DND-41 (cell line): ENCODE measurements at regions not wholly inside any gene's neighbourhood (a gene's known extent, or its start where the extent isn't known, plus 50 kb on each side); places are given as distances from the start of the nearest gene placed in this dataset.
"Not testable (repeated sequence)": the region's sequence is repeated elsewhere in the genome, so short reads cannot be mapped to it uniquely, and the experiment has no call there.

Experiments
- ATAC-seq: fragments of 200-7000 bp; cut with Tn5 transposase; 3 replicates; pipeline ENCODE4 v1.9.1; 2021; ENCODE audit warnings: low read depth; ENCODE audit not compliant: insufficient read depth
- DNase-seq: peaks from one replicate; pipeline ENCODE4 v3.0.0-alpha.2; 2020
- H2AFZ ChIP-seq: 2 replicates; pipeline ENCODE4 v1.6.0; 2012; ENCODE audit warnings: low read depth, low read length
- H3K27ac ChIP-seq: 2 replicates; pipeline ENCODE4 v1.5.1; 2012; ENCODE audit warnings: low read length, inconsistent platforms
- H3K27me3 ChIP-seq: fragments of 200-600 bp; sonication (generic); 2 replicates; pipeline ENCODE4 v1.6.0; 2012; ENCODE audit warnings: low read length, mild to moderate bottlenecking, inconsistent platforms; ENCODE audit not compliant: insufficient read depth, poor library complexity
- H3K36me3 ChIP-seq: 2 replicates; pipeline ENCODE4 v1.5.1; 2012; ENCODE audit warnings: low read length, inconsistent platforms; ENCODE audit not compliant: insufficient read depth
- H3K4me1 ChIP-seq: 2 replicates; pipeline ENCODE4 v1.5.1; 2012; ENCODE audit warnings: mild to moderate bottlenecking, low read length; ENCODE audit not compliant: insufficient read depth
- H3K4me2 ChIP-seq: 2 replicates; pipeline ENCODE4 v1.6.0; 2012; ENCODE audit warnings: mild to moderate bottlenecking, moderate library complexity, low read length, inconsistent platforms; ENCODE audit not compliant: insufficient read depth
- H3K4me3 ChIP-seq, 2 experiments: fragments of 200-600 bp in 1 of 2; shearing (Covaris generic) in 1 of 2; 2 replicates each; pipeline ENCODE4 v1.5.1; 2012 to 2016; ENCODE audit warnings: inconsistent platforms in 2 of 2, low read length in 2 of 2, mild to moderate bottlenecking in 2 of 2, low read depth in 1 of 2, moderate library complexity in 1 of 2
- H3K79me2 ChIP-seq: 2 replicates; pipeline ENCODE4 v1.6.0; 2012; ENCODE audit warnings: low read length, inconsistent platforms; ENCODE audit not compliant: insufficient read depth
- H3K9ac ChIP-seq: 2 replicates; pipeline ENCODE4 v1.6.0; 2012; ENCODE audit warnings: low read depth, mild to moderate bottlenecking, inconsistent platforms, low read length, moderate library complexity
- H3K9me3 ChIP-seq: 2 replicates; pipeline ENCODE4 v1.5.1; 2012; ENCODE audit warnings: low read length, moderate library complexity, mild to moderate bottlenecking, inconsistent platforms; ENCODE audit not compliant: insufficient read depth, severe bottlenecking
- H4K20me1 ChIP-seq: 2 replicates; pipeline ENCODE4 v1.6.0; 2012; ENCODE audit warnings: low read length; ENCODE audit not compliant: insufficient read depth
- EZH2 ChIP-seq: IDR thresholded peaks from 3 replicates; pipeline ENCODE4 v1.6.1; 2012; ENCODE audit warnings: borderline replicate concordance, low read depth, mild to moderate bottlenecking, moderate library complexity, low read length, inconsistent platforms; ENCODE audit not compliant: severe bottlenecking
- TF ChIP-seq, protein P1 (sequence below): IDR thresholded peaks from 2 replicates; pipeline ENCODE4 v1.5.1; 2012; ENCODE audit warnings: borderline replicate concordance, low read length, moderate library complexity, mild to moderate bottlenecking; ENCODE audit not compliant: poor library complexity, severe bottlenecking; ENCODE audit errors: extremely low read depth

DNA sequence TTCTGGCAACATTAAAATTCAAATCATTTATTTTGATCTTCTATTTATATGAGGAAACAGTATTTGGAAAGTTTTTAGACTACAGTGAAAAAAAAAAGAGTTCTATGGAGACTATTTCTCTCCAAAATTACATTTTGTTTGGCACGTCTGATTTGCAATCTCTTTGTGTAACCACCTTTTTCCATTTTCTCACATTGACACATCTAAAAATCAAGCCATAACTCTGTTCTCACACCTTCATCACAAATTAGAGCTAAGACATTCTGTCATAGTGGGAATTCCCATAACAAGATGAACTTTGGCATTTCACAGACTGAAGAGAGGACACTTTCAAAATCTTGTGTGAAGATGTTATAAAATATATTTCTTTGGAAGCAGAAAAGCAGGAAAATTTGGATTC lies 468.9 kb downstream of the GRIA2 start:
- Histone ChIP-seq H2AFZ (no peak overlapping the region), H3K27ac (no peak overlapping the region), H3K27me3 (no peaks in the 10 kb centered on the region), H3K9ac (no peak overlapping the region), H4K20me1 (no peaks in the 10 kb centered on the region), H3K4me2 (no peak overlapping the region), H3K36me3 (no peaks in the 10 kb centered on the region), H3K4me1 (no peaks in the 10 kb centered on the region), H3K4me3 (no peak overlapping the region), H3K79me2 (no peaks in the 10 kb centered on the region), H3K9me3 (no peaks in the 10 kb centered on the region)
- no peak for ATAC-seq
- no peak for DNase-seq
- TF ChIP-seq EZH2 = no peak
- TF ChIP-seq, protein P1, sequence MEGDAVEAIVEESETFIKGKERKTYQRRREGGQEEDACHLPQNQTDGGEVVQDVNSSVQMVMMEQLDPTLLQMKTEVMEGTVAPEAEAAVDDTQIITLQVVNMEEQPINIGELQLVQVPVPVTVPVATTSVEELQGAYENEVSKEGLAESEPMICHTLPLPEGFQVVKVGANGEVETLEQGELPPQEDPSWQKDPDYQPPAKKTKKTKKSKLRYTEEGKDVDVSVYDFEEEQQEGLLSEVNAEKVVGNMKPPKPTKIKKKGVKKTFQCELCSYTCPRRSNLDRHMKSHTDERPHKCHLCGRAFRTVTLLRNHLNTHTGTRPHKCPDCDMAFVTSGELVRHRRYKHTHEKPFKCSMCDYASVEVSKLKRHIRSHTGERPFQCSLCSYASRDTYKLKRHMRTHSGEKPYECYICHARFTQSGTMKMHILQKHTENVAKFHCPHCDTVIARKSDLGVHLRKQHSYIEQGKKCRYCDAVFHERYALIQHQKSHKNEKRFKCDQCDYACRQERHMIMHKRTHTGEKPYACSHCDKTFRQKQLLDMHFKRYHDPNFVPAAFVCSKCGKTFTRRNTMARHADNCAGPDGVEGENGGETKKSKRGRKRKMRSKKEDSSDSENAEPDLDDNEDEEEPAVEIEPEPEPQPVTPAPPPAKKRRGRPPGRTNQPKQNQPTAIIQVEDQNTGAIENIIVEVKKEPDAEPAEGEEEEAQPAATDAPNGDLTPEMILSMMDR = no peak

DNA sequence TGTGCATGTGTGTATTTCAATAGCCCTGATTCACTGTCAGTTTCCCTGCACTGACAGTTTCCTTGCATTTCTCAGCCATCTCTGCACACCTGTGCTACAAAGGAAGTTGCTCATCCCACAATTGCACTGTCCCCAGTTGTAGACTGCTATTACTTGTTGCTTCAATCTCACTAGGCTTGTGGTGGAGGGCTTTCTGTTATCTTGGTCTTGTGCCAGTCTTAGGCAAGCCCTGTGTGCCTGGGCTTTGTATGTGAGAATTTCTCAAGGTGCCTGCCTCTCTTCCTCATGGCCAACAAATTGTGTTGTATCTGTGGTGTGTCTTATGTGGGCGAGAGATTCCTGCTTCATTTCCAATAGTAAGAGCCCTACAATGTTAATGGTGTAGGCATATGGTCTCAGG lies 467.4 kb downstream of the GRIA2 start:
- H3K9ac ChIP-seq = no peak overlapping the region
- no peaks in the 10 kb centered on the region for H3K79me2 ChIP-seq
- ATAC-seq = no peak

DNA sequence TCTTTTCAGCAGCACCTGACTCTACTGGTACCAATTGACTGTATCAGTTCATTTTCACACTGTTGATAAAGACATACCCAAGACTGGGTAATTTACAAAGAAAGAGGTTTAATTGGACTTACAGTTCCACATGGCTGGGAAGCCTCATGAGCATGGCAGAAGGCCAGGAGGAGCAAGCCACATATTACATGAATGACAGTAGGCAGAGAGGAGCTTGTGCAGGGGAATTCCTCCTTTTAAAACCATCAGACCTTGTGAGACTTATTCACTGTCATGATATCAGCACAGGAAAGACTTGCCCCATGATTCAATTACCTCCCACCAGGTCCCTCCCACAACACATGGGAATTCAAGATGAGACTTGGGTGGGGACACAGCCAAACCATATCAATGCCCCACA lies 458.8 kb downstream of the GRIA2 start:
- not testable (repeated sequence) for DNase-seq, H3K27me3 ChIP-seq, H3K27ac ChIP-seq, H3K4me3 ChIP-seq, H2AFZ ChIP-seq, ATAC-seq, H3K4me1 ChIP-seq, H3K4me2 ChIP-seq, H3K9me3 ChIP-seq, H4K20me1 ChIP-seq, H3K79me2 ChIP-seq, H3K36me3 ChIP-seq, H3K9ac ChIP-seq

More for the DNA sequence above, 467.4 kb downstream of the GRIA2 start:
- H3K27ac ChIP-seq = no peak overlapping the region
- H3K4me2 ChIP-seq = no peak overlapping the region
- no peaks in the 10 kb centered on the region for H3K36me3 ChIP-seq
- DNase-seq = no peak
- H3K27me3 ChIP-seq = no peaks in the 10 kb centered on the region
- H2AFZ ChIP-seq = no peak overlapping the region
- TF ChIP-seq, protein P1 = no peak
- TF ChIP-seq EZH2 = no peak
- H3K4me1 ChIP-seq = no peaks in the 10 kb centered on the region
- no peaks in the 10 kb centered on the region for H4K20me1 ChIP-seq
- H3K4me3 ChIP-seq = no peak overlapping the region
- no peaks in the 10 kb centered on the region for H3K9me3 ChIP-seq

DNA sequence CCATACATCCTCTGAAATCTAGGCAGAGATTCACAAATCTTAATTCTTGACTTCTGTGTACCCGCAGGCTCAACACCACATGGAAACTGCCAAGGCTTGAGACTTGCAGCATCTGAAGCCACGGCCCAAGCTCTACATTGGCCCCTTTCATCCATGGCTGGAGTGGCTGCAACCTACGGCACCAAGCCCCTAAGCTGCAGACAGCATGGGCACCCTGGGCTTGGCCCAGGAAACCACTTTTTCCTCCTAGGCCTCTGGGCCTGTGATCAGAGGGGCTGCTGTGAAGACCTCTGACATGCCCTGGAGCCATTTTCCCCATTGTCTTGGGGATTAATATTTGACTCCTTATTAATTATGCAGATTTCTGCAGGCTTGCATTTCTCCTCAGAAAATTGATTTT lies 457.9 kb downstream of the GRIA2 start:
- TF ChIP-seq, protein P1 = no peak
- no peak for TF ChIP-seq EZH2
- no peaks in the 10 kb centered on the region for H3K79me2 ChIP-seq
- H3K4me3 ChIP-seq = no peak overlapping the region
- H3K27ac ChIP-seq = no peak overlapping the region
- no peaks in the 10 kb centered on the region for H3K36me3 ChIP-seq
- no peak for ATAC-seq
- no peak for DNase-seq
- H4K20me1 ChIP-seq = no peaks in the 10 kb centered on the region
- no peaks in the 10 kb centered on the region for H3K9me3 ChIP-seq
- H3K4me1 ChIP-seq = no peaks in the 10 kb centered on the region
- H2AFZ ChIP-seq = no peak overlapping the region
- H3K27me3 ChIP-seq = no peaks in the 10 kb centered on the region
- no peak overlapping the region for H3K9ac ChIP-seq
- no peak overlapping the region for H3K4me2 ChIP-seq
